ENCODE measurements at regions not wholly inside any gene's neighbourhood (a gene's known extent, or its start where the extent isn't known, plus 50 kb on each side); places are given as distances from the start of the nearest gene placed in this dataset.

GRCh38 chr4:141499261-141499853 lies 137.0 kb upstream of the IL15 start:
- DNase-seq (ENCODE audit: low spot score): no peak
- TF ChIP-seq TAF1 (conservative IDR thresholded peaks at IDR 0.05) (no peak), RAD21 (IDR thresholded peaks at IDR 0.05) (no peak), RXRA (IDR thresholded peaks at IDR 0.05) (peak in 1 of 2 donors; percentile 17), JUND (IDR thresholded peaks at IDR 0.05) (no peak), HNF4A (conservative IDR thresholded peaks at IDR 0.05) (peak; percentile 52 to 59), SP1 (IDR thresholded peaks at IDR 0.05) (no peak)
- no peak overlapping the region for H3K27ac ChIP-seq (ENCODE audit: low read depth in 1 of 2, low read length in 2 of 2)
- H3K4me3 ChIP-seq (ENCODE audit: low read depth in 1 of 3, low read length in 3 of 3): no peak overlapping the region
- 38% methylated on average over 3 of the region's 3 CpGs for WGBS
- no peak overlapping the region for H3K9ac ChIP-seq (ENCODE audit: low read depth in 1 of 2, low read length in 2 of 2)
- H3K4me1 ChIP-seq (ENCODE audit: control insufficient read depth in 4 of 4, insufficient read depth in 4 of 4, low read length in 3 of 4): no peaks in the 10 kb centered on the region
- H3K36me3 ChIP-seq (ENCODE audit: control insufficient read depth in 4 of 4, insufficient read depth in 3 of 4, low read depth in 1 of 4, low read length in 3 of 4): no peaks in the 10 kb centered on the region
- no peaks in the 10 kb centered on the region for H3K27me3 ChIP-seq (ENCODE audit: control insufficient read depth in 4 of 4, insufficient read depth in 4 of 4, low read length in 3 of 4)
- no peaks in the 10 kb centered on the region for H3K9me3 ChIP-seq (ENCODE audit: control insufficient read depth in 4 of 4, low read length in 3 of 4)

- Histone ChIP-seq H3K9me3 (ENCODE audit: control insufficient read depth in 4 of 4, low read length in 3 of 4) (no peaks in the 10 kb centered on the region), H3K4me3 (ENCODE audit: low read depth in 1 of 3, low read length in 3 of 3) (no peak overlapping the region), H3K4me1 (ENCODE audit: control insufficient read depth in 4 of 4, insufficient read depth in 4 of 4, low read length in 3 of 4) (no peaks in the 10 kb centered on the region), H3K27me3 (ENCODE audit: control insufficient read depth in 4 of 4, insufficient read depth in 4 of 4, low read length in 3 of 4) (no peaks in the 10 kb centered on the region), H3K27ac (ENCODE audit: low read depth in 1 of 2, low read length in 2 of 2) (no peak overlapping the region), H3K9ac (ENCODE audit: low read depth in 1 of 2, low read length in 2 of 2) (no peak overlapping the region), H3K36me3 (ENCODE audit: control insufficient read depth in 4 of 4, insufficient read depth in 3 of 4, low read depth in 1 of 4, low read length in 3 of 4) (no peaks in the 10 kb centered on the region)
- DNase-seq (ENCODE audit: low spot score): no peak
- TF ChIP-seq NR2F2 (IDR thresholded peaks at IDR 0.05): no peak
- no peak for TF ChIP-seq JUND (IDR thresholded peaks at IDR 0.05)
- no peak for TF ChIP-seq CTCF (IDR thresholded peaks at IDR 0.05; ENCODE audit: low read depth, low read length, missing input control)
- TF ChIP-seq TAF1 (conservative IDR thresholded peaks at IDR 0.05): no peak
- no peak for TF ChIP-seq MAX (IDR thresholded peaks at IDR 0.05)
- TF ChIP-seq YY1 (IDR thresholded peaks at IDR 0.05): no peak
- TF ChIP-seq RAD21 (IDR thresholded peaks at IDR 0.05): no peak
- TF ChIP-seq FOXA2 (IDR thresholded peaks at IDR 0.05): no peak
- TF ChIP-seq ATF3 (IDR thresholded peaks at IDR 0.05): no peak
- no peak for TF ChIP-seq EGR1 (IDR thresholded peaks at IDR 0.05; ENCODE audit: low read depth in 2 of 2)
- no peak for TF ChIP-seq FOXA1 (IDR thresholded peaks at IDR 0.05)
- no peak for TF ChIP-seq REST (IDR thresholded peaks at IDR 0.05)
- WGBS: 100% methylated on average over 1 of the region's 1 CpG
These were observed 135.0 kb upstream of the IL15 start for GRCh38 chr4:141501395-141501794.
